KMS-11 (cell line): ENCODE measurements at regions not wholly inside any gene's neighbourhood (a gene's known extent, or its start where the extent isn't known, plus 50 kb on each side); places are given as distances from the start of the nearest gene placed in this dataset.

Experiments used
- H2AFZ ChIP-seq: fragments of 200-600 bp; sonication (generic); 2 replicates; pipeline ENCODE4 v1.6.1; 2016; ENCODE audit warnings: antibody characterized with exemption, mixed run types, low read depth
- H3K27ac ChIP-seq: fragments of 200-600 bp; sonication (generic); 2 replicates; pipeline ENCODE4 v1.6.1; 2016; ENCODE audit warnings: mild to moderate bottlenecking, mixed run types
- H3K27me3 ChIP-seq: fragments of 200-600 bp; sonication (generic); 2 replicates; pipeline ENCODE4 v1.6.1; 2017; ENCODE audit warnings: mild to moderate bottlenecking, low read depth, mixed run types, moderate library complexity; ENCODE audit not compliant: insufficient read depth
- H3K36me3 ChIP-seq: fragments of 200-600 bp; sonication (generic); 2 replicates; pipeline ENCODE4 v1.6.1; 2017; ENCODE audit warnings: mild to moderate bottlenecking, mixed run types; ENCODE audit not compliant: insufficient read depth
- H3K4me1 ChIP-seq: fragments of 200-600 bp; sonication (generic); 2 replicates; pipeline ENCODE4 v1.6.1; 2016; ENCODE audit warnings: mild to moderate bottlenecking, low read depth, mixed run types; ENCODE audit not compliant: poor library complexity, severe bottlenecking
- H3K4me2 ChIP-seq: fragments of 200-600 bp; sonication (generic); 2 replicates; pipeline ENCODE4 v1.7.0; 2016; ENCODE audit warnings: mild to moderate bottlenecking, mixed run types
- H3K4me3 ChIP-seq: fragments of 200-600 bp; sonication (generic); IDR thresholded peaks from 2 replicates; pipeline ENCODE4 v1.6.1; 2017; ENCODE audit warnings: low read depth, low read length, mixed read lengths; ENCODE audit not compliant: insufficient read depth
- H3K79me2 ChIP-seq: fragments of 200-600 bp; sonication (generic); 2 replicates; pipeline ENCODE4 v1.6.1; 2016; ENCODE audit warnings: low read depth, mixed run types; ENCODE audit not compliant: insufficient read depth
- H3K9ac ChIP-seq: fragments of 200-600 bp; sonication (generic); 2 replicates; pipeline ENCODE4 v1.6.1; 2016; ENCODE audit warnings: mild to moderate bottlenecking, mixed run types
- H4K20me1 ChIP-seq: fragments of 200-600 bp; sonication (generic); 2 replicates; pipeline ENCODE4 v1.6.1; 2016; ENCODE audit warnings: mild to moderate bottlenecking, mixed run types; ENCODE audit not compliant: insufficient read depth
- TF ChIP-seq, protein P1 (sequence below): fragments of 200-600 bp; sonication (generic); conservative IDR thresholded peaks from 2 replicates; pipeline ENCODE4 v1.6.1; 2017; ENCODE audit warnings: low read depth, mild to moderate bottlenecking, antibody characterized with exemption, low read length, moderate library complexity, mixed read lengths

GRCh38 chr5:148952097-148952867, 110.6 kb downstream of the SH3TC2 start:
- no peak overlapping the region for H3K4me3 ChIP-seq
- H2AFZ ChIP-seq: no peak overlapping the region
- no peaks in the 10 kb centered on the region for H3K27me3 ChIP-seq
- peaks cover 8% of the 10 kb centered on the region for H3K4me1 ChIP-seq
- H3K9ac ChIP-seq: no peak overlapping the region
- no peak overlapping the region for H3K27ac ChIP-seq
- no peak overlapping the region for H3K4me2 ChIP-seq
- TF ChIP-seq, protein P1, sequence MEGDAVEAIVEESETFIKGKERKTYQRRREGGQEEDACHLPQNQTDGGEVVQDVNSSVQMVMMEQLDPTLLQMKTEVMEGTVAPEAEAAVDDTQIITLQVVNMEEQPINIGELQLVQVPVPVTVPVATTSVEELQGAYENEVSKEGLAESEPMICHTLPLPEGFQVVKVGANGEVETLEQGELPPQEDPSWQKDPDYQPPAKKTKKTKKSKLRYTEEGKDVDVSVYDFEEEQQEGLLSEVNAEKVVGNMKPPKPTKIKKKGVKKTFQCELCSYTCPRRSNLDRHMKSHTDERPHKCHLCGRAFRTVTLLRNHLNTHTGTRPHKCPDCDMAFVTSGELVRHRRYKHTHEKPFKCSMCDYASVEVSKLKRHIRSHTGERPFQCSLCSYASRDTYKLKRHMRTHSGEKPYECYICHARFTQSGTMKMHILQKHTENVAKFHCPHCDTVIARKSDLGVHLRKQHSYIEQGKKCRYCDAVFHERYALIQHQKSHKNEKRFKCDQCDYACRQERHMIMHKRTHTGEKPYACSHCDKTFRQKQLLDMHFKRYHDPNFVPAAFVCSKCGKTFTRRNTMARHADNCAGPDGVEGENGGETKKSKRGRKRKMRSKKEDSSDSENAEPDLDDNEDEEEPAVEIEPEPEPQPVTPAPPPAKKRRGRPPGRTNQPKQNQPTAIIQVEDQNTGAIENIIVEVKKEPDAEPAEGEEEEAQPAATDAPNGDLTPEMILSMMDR: no peak
- no peaks in the 10 kb centered on the region for H3K79me2 ChIP-seq
- no peaks in the 10 kb centered on the region for H3K36me3 ChIP-seq
- H4K20me1 ChIP-seq: no peaks in the 10 kb centered on the region

DNA sequence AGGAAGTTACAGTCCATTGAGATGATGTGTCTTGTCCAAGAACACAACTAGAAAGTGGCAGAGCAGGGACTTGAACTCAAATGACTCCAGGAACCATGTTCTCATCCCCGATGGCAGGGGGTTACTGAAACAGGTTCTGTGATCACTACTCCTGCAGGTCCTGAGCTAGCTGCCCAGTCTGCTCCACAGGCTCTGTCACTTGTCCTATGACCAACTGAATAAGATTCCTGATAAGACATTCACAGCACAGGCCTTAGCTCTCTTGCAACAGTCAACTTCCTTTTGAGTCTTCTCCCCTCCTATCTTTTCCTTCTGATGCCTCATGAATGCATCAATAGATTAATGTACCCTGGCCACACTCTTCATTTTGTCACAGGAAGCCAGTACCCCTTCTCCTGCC, 109.2 kb downstream of the SH3TC2 start:
- Histone ChIP-seq H3K79me2 (no peaks in the 10 kb centered on the region), H2AFZ (no peak overlapping the region), H3K4me2 (no peak overlapping the region), H3K36me3 (no peaks in the 10 kb centered on the region), H4K20me1 (no peaks in the 10 kb centered on the region), H3K9ac (no peak overlapping the region), H3K27ac (no peak overlapping the region), H3K27me3 (no peaks in the 10 kb centered on the region), H3K4me3 (no peak overlapping the region), H3K4me1 (peaks cover 10% of the 10 kb centered on the region)
- TF ChIP-seq, protein P1: no peak
